Right renal cortex interstitium (tissue), 3 donors: ENCODE measurements at regions not wholly inside any gene's neighbourhood (a gene's known extent, or its start where the extent isn't known, plus 50 kb on each side); places are given as distances from the start of the nearest gene placed in this dataset.
"Not testable (repeated sequence)": the region's sequence is repeated elsewhere in the genome, so short reads cannot be mapped to it uniquely, and the experiment has no call there.

Experiments used
- DNase-seq, 3 donors: peaks; one replicate each; pipeline ENCODE4 v3.0.0-alpha.2; 2013; ENCODE audit warnings: low read depth in 3 of 3, low spot score in 2 of 3

GRCh38 chr11:80758787-80759186 lies 1318.0 kb upstream of the TENM4 start:
- no peak for DNase-seq

- no peak for DNase-seq
Measured at GRCh38 chr11:80748207-80748925, 1307.5 kb upstream of the TENM4 start.

DNA sequence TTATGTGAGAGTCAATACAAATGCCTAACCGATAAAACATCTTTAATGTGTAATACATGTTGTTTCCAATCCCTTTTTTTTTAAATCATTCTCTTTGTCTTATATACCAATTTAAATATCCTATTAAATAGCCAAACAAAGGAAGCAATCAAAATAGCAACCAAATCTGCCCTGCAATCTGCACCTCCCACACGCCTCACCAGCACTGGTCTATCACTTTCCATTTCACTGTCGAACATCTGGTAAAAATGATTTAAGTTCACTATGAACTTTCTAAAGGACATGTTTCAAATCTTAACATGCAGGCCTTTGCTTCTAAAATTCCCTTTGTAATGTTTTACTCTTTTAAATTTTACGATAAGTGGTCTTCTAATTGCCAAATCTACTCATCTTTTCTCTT lies 1305.5 kb upstream of the TENM4 start:
- no peak for DNase-seq

DNA sequence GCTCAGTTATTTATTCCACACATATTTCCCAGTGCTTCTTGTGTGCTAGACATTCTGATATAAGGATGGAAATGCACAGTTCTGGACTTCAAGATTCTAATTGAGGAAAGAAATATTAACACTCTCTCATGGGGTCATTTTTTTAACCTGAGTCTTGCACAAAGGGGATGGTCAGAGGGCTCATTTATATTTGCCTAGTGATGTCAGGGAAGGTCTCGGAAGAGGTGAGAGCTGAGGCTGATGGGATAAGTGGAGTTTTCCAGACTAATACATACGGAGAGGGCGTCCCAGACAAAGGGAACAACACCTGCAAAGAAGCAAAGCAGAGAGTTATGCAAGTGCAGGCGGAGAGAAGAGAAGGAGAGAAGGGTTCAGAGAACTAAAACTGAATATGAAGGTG lies 1304.6 kb upstream of the TENM4 start:
- no peak for DNase-seq

GRCh38 chr11:80733790-80734189 lies 1293.0 kb upstream of the TENM4 start:
- no peak for DNase-seq

- no peak for DNase-seq
Measured at GRCh38 chr11:80733361-80733760, 1292.5 kb upstream of the TENM4 start.

- no peak for DNase-seq
Measured at GRCh38 chr11:80727315-80727714, 1286.5 kb upstream of the TENM4 start.

- DNase-seq, result no peak
Measured at GRCh38 chr11:80726236-80726635, 1285.4 kb upstream of the TENM4 start.

DNA sequence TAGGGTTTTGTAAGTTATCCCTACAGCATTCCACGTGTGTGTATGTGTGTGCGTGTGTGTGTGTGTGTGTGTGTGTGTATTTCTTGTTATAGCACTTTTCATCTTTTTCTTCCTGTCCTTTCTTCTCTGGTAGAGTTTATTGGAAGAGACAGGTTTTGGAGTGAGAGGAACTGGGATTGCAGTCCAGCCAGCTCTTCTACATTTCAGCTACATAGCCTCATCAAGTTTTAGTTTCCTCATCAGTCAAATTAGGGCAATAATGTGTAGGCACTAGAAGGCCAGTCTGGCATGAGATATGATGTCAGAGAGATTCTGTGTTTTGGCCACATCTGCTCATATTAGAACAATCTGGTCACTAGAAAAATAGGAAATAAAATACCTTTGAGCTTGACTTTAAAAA lies 1283.5 kb upstream of the TENM4 start:
- DNase-seq, result no peak

GRCh38 chr11:80722629-80723028 lies 1281.8 kb upstream of the TENM4 start:
- no peak for DNase-seq

DNA sequence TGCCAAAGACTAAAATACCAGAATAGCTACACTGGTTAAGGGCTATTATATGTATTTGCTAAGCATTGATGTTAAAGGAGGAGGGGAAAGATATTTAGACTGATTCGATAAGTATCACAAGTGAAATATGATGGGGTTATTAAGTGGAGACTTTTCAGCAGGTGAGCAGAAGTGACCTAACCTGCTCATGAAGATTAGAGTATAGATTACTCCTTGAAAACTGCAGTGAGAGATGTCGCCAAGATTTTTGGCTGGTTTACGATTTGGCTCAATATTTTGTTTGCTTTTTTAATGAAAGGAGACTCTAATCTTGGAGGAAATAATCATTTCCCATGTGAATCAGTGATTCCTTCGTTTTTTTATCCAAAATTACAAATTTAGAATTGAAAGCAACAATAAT lies 1279.5 kb upstream of the TENM4 start:
- no peak for DNase-seq

GRCh38 chr11:80719292-80719646 lies 1278.4 kb upstream of the TENM4 start:
- no peak for DNase-seq

GRCh38 chr11:80718611-80719291 lies 1277.9 kb upstream of the TENM4 start:
- no peak for DNase-seq

DNA sequence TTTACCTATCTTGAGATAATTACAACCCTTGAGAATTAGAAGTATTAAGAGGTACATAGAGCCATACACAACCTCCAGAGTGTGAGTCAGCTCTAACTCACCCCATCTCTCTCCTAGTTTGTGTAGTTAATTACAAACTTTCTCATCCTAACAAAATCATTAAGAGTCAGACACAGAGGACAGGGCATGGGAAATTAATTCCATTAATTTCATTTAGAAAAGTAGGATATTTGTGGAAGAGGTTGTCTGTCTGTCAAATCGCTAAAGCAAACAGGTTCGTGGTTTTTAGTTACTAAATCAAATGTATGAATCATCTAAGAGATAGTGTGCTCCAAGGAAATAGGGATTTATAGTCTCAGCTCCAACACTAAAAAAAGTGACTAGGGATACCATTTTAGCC lies 1261.4 kb upstream of the TENM4 start:
- DNase-seq, result no peak

DNA sequence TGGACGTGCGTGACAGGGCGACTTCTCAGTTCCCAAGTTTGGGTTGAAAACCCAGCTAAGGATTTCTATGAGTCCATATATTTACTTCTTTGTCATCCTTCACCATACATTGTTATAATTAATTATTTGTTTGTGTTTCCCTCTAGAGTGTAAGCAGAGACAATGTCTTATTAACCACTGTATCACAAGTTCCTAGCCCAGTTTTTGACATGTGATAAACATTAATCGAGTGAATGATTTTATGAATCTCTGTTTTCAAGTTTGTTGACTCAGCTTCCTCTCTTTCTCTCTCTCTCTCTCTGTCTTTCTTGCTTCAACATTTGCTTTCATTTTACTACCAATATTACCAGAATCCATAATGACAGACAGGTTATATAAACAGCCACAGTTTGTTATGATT lies 1259.6 kb upstream of the TENM4 start:
- no peak for DNase-seq

DNA sequence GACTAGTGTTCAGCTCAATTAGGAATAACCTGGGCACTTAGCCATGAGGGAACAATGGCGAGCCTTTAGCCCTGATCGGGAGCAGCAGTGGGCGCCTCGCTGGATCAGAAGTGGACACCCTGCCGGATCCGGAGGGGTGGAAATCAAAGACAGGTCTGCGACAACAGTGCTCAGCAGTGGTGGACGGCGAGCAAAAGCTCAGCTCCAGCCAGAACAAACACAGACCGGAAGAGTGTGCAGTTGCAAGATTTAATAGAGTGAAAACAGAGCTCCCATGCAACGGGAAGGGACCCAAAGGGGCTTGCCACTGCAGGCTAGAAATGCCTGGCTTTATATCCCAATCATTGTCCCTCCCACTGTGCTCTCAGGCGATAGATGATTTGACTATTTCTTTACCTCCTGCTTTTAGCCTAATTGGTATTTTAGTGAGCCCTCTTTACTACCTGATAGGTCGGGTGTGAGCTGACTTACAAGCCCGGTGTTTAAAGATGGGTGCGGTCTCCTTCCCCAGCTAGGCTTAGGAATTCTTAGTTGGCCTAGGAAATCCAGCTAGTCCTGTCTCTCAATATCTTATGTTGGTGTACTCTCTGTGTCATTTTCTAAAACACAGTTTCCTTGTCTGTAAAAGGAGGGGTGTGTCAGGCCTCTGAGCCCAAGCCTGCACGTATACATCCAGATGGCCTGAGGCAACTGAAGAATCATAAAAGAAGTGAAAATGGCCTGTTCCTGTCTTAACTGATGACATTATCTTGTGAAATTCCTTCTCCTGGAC lies 1258.8 kb upstream of the TENM4 start:
- DNase-seq, result not testable (repeated sequence)

- DNase-seq, result no peak
Measured at GRCh38 chr11:80698637-80699036, 1257.8 kb upstream of the TENM4 start.

DNA sequence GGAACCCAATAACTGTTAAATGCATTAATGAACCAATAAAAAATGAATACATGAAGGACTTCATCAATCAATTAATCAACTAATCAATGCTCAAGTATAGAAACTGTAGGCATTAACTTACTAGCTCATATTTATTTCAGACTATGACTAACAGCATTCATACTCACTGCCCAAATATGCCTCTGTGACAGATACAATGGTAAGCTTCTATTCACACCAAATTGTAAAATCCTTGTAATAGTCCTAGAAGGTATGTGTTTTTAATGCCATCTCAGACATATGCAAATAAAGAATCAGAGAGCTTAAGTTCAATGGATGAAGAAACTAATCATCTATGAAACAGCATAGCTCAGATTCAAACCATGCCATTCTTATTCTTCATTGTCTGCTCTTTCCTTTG lies 1253.6 kb upstream of the TENM4 start:
- DNase-seq, result no peak

DNA sequence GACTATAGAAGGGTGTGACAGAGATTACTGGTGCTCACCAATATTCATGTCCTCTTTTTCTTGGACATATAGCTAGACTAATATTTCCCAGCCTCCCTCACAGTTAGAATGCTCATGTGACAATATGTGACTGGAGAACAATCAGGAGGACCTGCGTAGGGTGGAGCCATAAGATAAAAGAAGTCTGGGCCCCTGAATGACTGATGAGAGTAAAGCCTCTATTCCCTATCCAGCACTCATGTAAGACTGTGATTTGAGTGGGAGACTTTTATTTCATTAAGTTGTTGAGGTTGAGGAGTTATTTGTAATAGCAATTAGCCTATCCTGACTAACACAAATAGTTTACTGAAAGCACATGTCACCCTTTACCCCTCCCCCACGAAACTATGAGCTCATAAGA lies 1247.1 kb upstream of the TENM4 start:
- no peak for DNase-seq

DNA sequence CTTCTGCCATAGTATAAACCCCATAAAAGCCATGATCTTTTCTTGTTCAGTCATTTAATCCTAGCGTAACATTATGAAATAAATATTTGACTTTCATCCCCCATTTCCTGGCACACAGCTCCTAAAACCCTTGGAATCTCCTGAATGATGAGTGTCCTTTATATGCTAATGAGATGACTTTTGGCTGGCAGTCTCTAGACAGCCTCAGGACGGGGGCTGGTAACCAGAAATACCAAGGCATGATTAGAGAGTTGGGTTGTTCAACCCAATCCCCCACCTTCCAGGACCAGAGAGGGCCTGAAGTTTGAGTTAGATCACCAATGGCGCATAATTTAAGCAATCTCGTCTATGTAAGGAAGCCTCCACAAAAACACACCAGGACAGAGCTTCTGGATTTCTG lies 1246.1 kb upstream of the TENM4 start:
- DNase-seq, result no peak

DNA sequence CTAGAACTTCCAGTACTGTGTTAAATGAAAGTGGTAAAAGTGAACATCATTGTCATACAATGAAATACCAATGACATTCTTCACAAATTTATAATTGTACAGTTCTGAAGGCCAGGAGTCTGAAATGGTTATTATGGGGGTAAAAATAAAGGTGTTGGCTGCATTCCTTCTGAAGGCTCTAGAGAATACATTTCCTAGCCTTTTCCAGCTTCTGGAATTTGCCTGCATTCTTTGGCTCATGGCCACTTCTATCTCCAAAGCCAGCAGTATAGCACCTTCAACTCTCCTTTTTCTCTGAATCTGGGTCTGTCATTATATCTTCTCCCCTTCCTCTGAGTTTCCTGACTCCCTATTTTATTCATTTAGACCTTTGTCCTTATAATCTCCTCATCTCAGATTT lies 1232.7 kb upstream of the TENM4 start:
- DNase-seq, result no peak

DNA sequence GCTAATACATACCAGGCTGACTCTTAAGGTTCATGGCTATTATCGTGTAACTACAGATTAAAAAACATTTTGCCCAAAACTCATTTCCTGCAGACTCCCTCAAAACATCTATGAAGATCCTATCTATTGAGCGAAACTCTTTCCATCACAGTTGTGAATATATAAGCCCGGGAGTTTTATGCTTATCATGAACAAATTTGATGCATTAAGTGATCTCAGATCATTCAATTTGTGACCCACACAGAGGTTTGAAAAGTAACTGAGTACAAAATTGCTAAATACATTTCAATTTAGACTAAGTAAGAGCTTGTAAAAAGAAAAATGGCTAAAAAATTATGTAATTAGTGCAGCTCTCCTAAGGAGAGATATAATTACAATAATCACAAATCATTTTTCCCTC lies 1228.8 kb upstream of the TENM4 start:
- no peak for DNase-seq
